Heart left ventricle (tissue), 16 donors: ENCODE measurements at regions not wholly inside any gene's neighbourhood (a gene's known extent, or its start where the extent isn't known, plus 50 kb on each side); places are given as distances from the start of the nearest gene placed in this dataset.

ENCODE experiments used
- ATAC-seq, 4 donors: fragments of 200-7000 bp; cut with Tn5 transposase; one replicate each; pipeline ENCODE4 v1.9.1; 2020 to 2022; ENCODE audit warnings: moderate library complexity in 4 of 4, mild to moderate bottlenecking in 3 of 4, moderate number of reproducible peaks in 1 of 4
- DNase-seq, 5 donors: peaks; one replicate each; pipeline ENCODE4 v3.0.0-alpha.2; 2020
- H3K27ac ChIP-seq, 12 donors: fragments of 200-600 bp; sonication (generic) in 4 of 12; one replicate each; pipeline versions ENCODE4 v1.5.0 to v1.8.0; 2016 to 2022; ENCODE audit warnings: mild to moderate bottlenecking in 2 of 12
- H3K27me3 ChIP-seq, 9 donors: fragments of 200-600 bp; sonication (generic) in 2 of 9; one replicate each; pipeline versions ENCODE4 v1.5.1 to v1.8.0; 2016 to 2022; ENCODE audit warnings: mild to moderate bottlenecking in 3 of 9
- H3K36me3 ChIP-seq, 9 donors: fragments of 200-600 bp; sonication (generic) in 2 of 9; one replicate each; pipeline versions ENCODE4 v1.5.0 to v1.8.0; 2018 to 2022; ENCODE audit warnings: mild to moderate bottlenecking in 2 of 9
- H3K4me1 ChIP-seq, 12 donors: fragments of 200-600 bp; sonication (generic) in 4 of 12; one replicate each; pipeline versions ENCODE4 v1.5.0 to v1.8.0; 2016 to 2022; ENCODE audit warnings: mild to moderate bottlenecking in 3 of 12
- H3K4me3 ChIP-seq, 12 donors: fragments of 200-600 bp; sonication (generic) in 4 of 12; one replicate each; pipeline versions ENCODE4 v1.5.0 to v1.8.0; 2017 to 2022; ENCODE audit warnings: mild to moderate bottlenecking in 9 of 12, moderate library complexity in 4 of 12
- H3K9me3 ChIP-seq, 12 donors: fragments of 200-600 bp; sonication (generic) in 4 of 12; one replicate each; pipeline versions ENCODE4 v1.5.0 to v1.8.0; 2016 to 2022; ENCODE audit warnings: mild to moderate bottlenecking in 1 of 12
- POLR2A ChIP-seq, 2 donors: fragments of 450-650 bp; IDR thresholded peaks; one replicate each; pipeline ENCODE4 v1.6.1; 2017; ENCODE audit warnings: antibody characterized with exemption in 2 of 2, mild to moderate bottlenecking in 2 of 2, moderate library complexity in 2 of 2
- WGBS, 4 donors: extraction: QIAGEN DNeasy Blood & Tissue Kit in 2 of 4; methylation state at CpG; one replicate each; pipeline versions ENCODE4 v1.1.5 to v1.1.7; 2013 to 2018; 5-methylcytosine and 5-hydroxymethylcytosine counted together
- intact Hi-C, 10 donors: fragments of 100-400 bp; cut with DNase I; formaldehyde crosslinking; loops; one replicate each; pipeline versions ENCODE4 v1.11.1 to v1.14.2; 2022
- TF ChIP-seq, protein P1 (sequence below), 12 donors: fragments of 200-600 bp; sonication (generic) in 4 of 12; IDR thresholded peaks; one replicate each; pipeline versions ENCODE4 v1.5.0 to v1.8.0; 2018 to 2022; ENCODE audit warnings: antibody characterized with exemption in 12 of 12, mild to moderate bottlenecking in 5 of 12
- donor health status: ischemic (EF 13 %, LVEDD 7.1; RV severe dilation, severe dysfunction).
- donor health status: healthy with polysubstance abuse.
- donor health status: DM: no; HTN: yes; CAD: no.
- donor health status: DM: no; HTN: no; CAD: no.
- donor health status: ischemic (EF 25% LVEDD 6.9; RV normal size, moderate dysfunction).
- donor health status: ischemic (EF 25% LVEDD 5.7; RV mildly dilated, moderate dysfunction).
- donor health status: healthy.
- donor health status: DM: yes; HTN: yes; CAD: no.
- donor health status: ischemic (EF 35%, LVEDD 5.7; RV mildly dilated, moderate dysfunction).
- donor health status: nonischemic (EF 11% LVEDD 7.7; RV severe dilation, severe dysfunction).
- donor health status: DM: yes; HTN: yes; CAD: no.
- donor health status: PGD.
- donor health status: ischemic (EF 29% LVEDD 5.4; RV normal size, mild dysfunction).
- donor health status: nonischemic (EF 23%, LVEDD 6.1; RV moderate dilation, normal function).

DNA sequence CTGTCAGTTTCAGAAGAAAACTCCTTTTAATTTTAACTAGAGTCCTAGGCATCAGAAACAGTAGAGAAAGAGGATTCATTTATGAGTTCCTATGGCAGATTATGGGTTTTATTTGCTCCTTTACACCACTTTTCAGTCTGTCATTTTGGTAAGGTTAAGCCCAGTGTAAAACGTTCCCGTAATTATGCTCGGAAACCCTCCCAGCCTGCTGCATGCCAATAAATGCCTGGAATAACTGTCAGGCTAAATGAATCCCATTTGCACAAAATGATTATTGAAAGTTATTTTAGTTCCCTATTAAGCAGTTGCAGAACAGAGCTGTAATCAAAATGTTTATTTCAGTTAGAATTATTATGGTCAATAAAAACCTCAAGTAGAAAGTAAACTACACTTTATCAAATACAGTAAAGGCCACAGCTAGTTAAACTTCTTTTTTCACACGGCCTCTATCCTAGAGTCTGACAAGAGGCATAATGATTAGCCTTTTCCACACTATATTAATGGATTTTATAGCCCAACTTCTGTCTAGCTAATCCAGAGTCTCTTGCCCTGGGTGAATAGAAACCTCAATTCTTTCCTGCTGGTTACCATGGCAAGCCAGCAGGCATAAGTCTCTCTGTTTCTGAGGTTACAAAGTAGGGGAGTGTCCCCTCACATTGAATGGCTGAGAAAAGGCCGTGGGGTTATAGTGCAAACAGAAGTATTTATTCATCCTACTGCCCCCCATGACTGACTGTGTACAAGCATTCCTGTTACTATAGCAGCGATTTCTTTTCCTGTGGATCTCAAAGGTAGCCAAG is 80.8 kb upstream of the NPVF start:
- ATAC-seq: no peak
- Histone ChIP-seq H3K27ac (no peak overlapping the region), H3K4me1 (peaks cover 0 to 2% (median 0%) of the 10 kb centered on the region in 12 donors), H3K27me3 (peaks cover 0 to 5% (median 0%) of the 10 kb centered on the region in 9 donors), H3K36me3 (no peaks in the 10 kb centered on the region), H3K4me3 (no peak overlapping the region), H3K9me3 (no peaks in the 10 kb centered on the region)
- intact Hi-C loops: no loop called here
- DNase-seq: no peak
- 70 to 79% (median 73%) methylated on average over 6 of the region's 6 CpGs for WGBS, 4 donors
- TF ChIP-seq, protein P1, sequence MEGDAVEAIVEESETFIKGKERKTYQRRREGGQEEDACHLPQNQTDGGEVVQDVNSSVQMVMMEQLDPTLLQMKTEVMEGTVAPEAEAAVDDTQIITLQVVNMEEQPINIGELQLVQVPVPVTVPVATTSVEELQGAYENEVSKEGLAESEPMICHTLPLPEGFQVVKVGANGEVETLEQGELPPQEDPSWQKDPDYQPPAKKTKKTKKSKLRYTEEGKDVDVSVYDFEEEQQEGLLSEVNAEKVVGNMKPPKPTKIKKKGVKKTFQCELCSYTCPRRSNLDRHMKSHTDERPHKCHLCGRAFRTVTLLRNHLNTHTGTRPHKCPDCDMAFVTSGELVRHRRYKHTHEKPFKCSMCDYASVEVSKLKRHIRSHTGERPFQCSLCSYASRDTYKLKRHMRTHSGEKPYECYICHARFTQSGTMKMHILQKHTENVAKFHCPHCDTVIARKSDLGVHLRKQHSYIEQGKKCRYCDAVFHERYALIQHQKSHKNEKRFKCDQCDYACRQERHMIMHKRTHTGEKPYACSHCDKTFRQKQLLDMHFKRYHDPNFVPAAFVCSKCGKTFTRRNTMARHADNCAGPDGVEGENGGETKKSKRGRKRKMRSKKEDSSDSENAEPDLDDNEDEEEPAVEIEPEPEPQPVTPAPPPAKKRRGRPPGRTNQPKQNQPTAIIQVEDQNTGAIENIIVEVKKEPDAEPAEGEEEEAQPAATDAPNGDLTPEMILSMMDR (IDR thresholded peaks at IDR 0.05): no peak
- no peak for TF ChIP-seq POLR2A (IDR thresholded peaks at IDR 0.05)

DNA sequence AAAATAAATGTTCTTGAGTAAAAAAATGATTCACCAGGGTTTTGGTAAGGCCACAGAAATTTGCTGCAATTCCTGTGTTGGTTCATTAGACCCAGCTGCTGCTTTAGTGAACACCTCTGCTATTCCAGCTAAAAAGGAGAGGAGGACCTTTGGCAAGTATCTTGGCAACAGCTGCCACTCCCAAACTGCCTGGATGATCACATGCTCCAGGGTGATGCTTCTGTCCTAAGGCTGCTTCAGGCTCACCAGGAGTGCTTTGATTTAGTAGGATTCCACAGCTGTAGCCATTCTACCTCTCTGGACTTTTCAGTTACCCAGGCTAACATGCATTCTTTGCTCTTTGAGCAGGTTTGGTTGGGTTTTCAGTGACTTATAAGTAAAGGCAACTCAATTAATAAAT is 82.6 kb upstream of the NPVF start:
- Histone ChIP-seq H3K4me3 (no peak overlapping the region), H3K4me1 (no peaks in the 10 kb centered on the region), H3K9me3 (no peaks in the 10 kb centered on the region), H3K36me3 (no peaks in the 10 kb centered on the region), H3K27ac (no peak overlapping the region), H3K27me3 (no peaks in the 10 kb centered on the region)
- intact Hi-C loops: no loop called here
- no peak for DNase-seq
- no peak for ATAC-seq
- TF ChIP-seq, protein P1 (IDR thresholded peaks at IDR 0.05): no peak
- no peak for TF ChIP-seq POLR2A (IDR thresholded peaks at IDR 0.05)

DNA sequence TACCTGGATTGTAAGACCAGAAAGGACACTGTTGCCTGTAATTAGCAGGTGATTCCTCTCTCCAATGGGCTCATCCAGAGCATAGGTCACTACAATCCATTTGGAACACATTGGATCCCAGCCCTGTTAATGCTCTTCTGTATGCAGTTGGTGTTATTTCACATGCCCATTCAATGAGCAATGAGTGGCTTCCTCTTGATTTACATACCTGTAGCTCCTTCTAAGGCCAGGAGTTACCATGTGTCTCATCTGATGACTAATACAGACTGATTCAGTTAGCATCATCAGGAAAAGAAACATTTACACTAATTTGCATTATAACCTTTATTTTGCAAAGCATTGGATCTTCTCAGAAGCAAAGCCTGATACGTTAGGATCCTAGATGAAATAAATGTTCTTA is 83.1 kb upstream of the NPVF start:
- DNase-seq: no peak
- ATAC-seq: no peak
- WGBS, 4 donors: 84 to 98% (median 93%) methylated on average over 1 of the region's 1 CpG

DNA sequence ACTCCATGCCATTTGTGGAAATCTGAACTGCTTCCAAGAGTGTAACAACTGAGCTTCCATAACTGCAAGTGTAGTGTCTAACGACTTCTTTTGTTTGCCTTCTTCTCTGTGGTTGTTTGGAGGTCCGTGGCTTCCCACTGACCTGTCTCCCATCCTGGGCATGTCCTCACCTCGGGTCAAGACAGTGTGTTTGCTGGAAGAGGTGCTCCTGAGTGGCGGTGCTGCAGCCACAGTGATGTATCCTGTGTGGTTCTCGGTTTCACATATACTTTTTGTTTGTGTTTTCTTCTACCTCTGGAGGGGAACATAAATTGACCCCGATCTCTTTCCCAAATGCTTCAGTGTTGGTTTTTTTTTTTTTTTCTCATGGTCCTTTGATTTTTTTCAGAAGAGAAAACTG is 84.7 kb upstream of the NPVF start:
- 81 to 88% (median 86%) methylated on average over 6 of the region's 6 CpGs for WGBS, 4 donors
- intact Hi-C loops: no loop called here
- ATAC-seq: no peak

More for the DNA sequence above, 83.1 kb upstream of the NPVF start:
- intact Hi-C loops: no loop called here
- Histone ChIP-seq H3K36me3 (no peaks in the 10 kb centered on the region), H3K4me3 (no peak overlapping the region), H3K9me3 (no peaks in the 10 kb centered on the region), H3K4me1 (no peaks in the 10 kb centered on the region), H3K27ac (no peak overlapping the region), H3K27me3 (no peaks in the 10 kb centered on the region)
- TF ChIP-seq, protein P1 (IDR thresholded peaks at IDR 0.05): no peak
- no peak for TF ChIP-seq POLR2A (IDR thresholded peaks at IDR 0.05)

More for the DNA sequence above, 84.7 kb upstream of the NPVF start:
- Histone ChIP-seq H3K9me3 (no peaks in the 10 kb centered on the region), H3K27me3 (no peaks in the 10 kb centered on the region), H3K36me3 (no peaks in the 10 kb centered on the region), H3K27ac (no peak overlapping the region), H3K4me1 (no peaks in the 10 kb centered on the region), H3K4me3 (no peak overlapping the region)
- DNase-seq: no peak
- TF ChIP-seq, protein P1 (IDR thresholded peaks at IDR 0.05): no peak
- TF ChIP-seq POLR2A (IDR thresholded peaks at IDR 0.05): no peak
